HCT116 (cell line): ENCODE measurements at regions not wholly inside any gene's neighbourhood (a gene's known extent, or its start where the extent isn't known, plus 50 kb on each side); places are given as distances from the start of the nearest gene placed in this dataset.

ENCODE experiments used
- ATAC-seq: fragments of 200-7000 bp; cut with Tn5 transposase; 2 replicates; pipeline ENCODE4 v1.9.1; 2020; ENCODE audit warnings: mild to moderate bottlenecking, moderate library complexity
- BruUV-seq: library from RNA; stranded (reverse); fragments of 400-500 nt; replicated peaks from 2 replicates; lab custom pipeline; 2021; lab: Mats Ljungman, UMichigan
- CTCF ChIA-PET: fragments of 300-600 bp; sonication (Branson Sonifier 250); formaldehyde crosslinking; loops from one replicate; lab custom pipeline; 2021; ENCODE audit warnings: antibody characterized with exemption; lab: Charles Lee
- POLR2A ChIA-PET: fragments of 300-600, 350-600 bp; sonication (Branson Sonifier 250); formaldehyde crosslinking; loops from one replicate; lab custom pipeline; 2021; ENCODE audit warnings: antibody characterized with exemption; lab: Charles Lee
- RAD21 ChIA-PET, 2 experiments: fragments of 300-600 bp; sonication (Branson Sonifier 250); formaldehyde crosslinking; loops; one replicate each; lab custom pipeline; 2023; ENCODE audit warnings: low total read pairs in 2 of 2; ENCODE audit not compliant: uncharacterized antibody in 2 of 2, unreplicated experiment in 2 of 2, low non-redundant PET in 1 of 2; lab: Charles Lee
- DNase-seq: peaks from one replicate; pipeline ENCODE4 v3.0.0-alpha.2; 2010; ENCODE audit warnings: low read depth, low spot score
- H2AFZ ChIP-seq: fragments of 200-600 bp; shearing (Covaris generic), sonication (generic); 2 replicates; pipeline ENCODE4 v1.6.1; 2017; ENCODE audit warnings: low read depth, mixed run types, mixed read lengths, antibody characterized with exemption, low read length; ENCODE audit not compliant: poor library complexity, severe bottlenecking
- H3K27ac ChIP-seq: 2 replicates; pipeline ENCODE4 v1.5.1; 2012; ENCODE audit warnings: low read depth, low read length
- H3K27me3 ChIP-seq: fragments of 200-600 bp; sonication (generic); 2 replicates; pipeline ENCODE4 v1.6.1; 2016; ENCODE audit warnings: mixed run types, low read length, mixed read lengths; ENCODE audit not compliant: insufficient read depth
- H3K36me3 ChIP-seq, 2 experiments: fragments of 200-500 bp in 1 of 2; fragments of 200-600 bp in 1 of 2; sonication (Bioruptor generic) in 1 of 2; sonication (generic) in 1 of 2; 2 replicates each; pipeline versions ENCODE4 v1.5.1 to v1.6.1; 2014 to 2016; ENCODE audit warnings: low read length in 2 of 2, inconsistent platforms in 1 of 2, mixed read lengths in 1 of 2, mixed run types in 1 of 2; ENCODE audit not compliant: insufficient read depth in 2 of 2, control insufficient read depth in 1 of 2
- H3K4me1 ChIP-seq, 2 experiments: fragments of 200-600 bp in 1 of 2; sonication (generic) in 1 of 2; 2 replicates each; pipeline versions ENCODE4 v1.5.1 to v1.6.1; 2012 to 2017; ENCODE audit warnings: low read length in 2 of 2, inconsistent platforms in 1 of 2, mild to moderate bottlenecking in 1 of 2, mixed read lengths in 1 of 2, mixed run types in 1 of 2, moderate library complexity in 1 of 2; ENCODE audit not compliant: insufficient read depth in 2 of 2, control insufficient read depth in 1 of 2
- H3K4me2 ChIP-seq: fragments of 200-600 bp; sonication (generic); 2 replicates; pipeline ENCODE4 v1.6.1; 2017; ENCODE audit warnings: mixed run types, low read length, mixed read lengths
- H3K4me3 ChIP-seq, 2 experiments: fragments of 200-600 bp in 1 of 2; sonication (generic) in 1 of 2; replicated peaks in 1 of 2; 2 replicates each; pipeline ENCODE4 v1.5.1; 2011 to 2016; ENCODE audit warnings: low read length in 2 of 2, control low read depth in 1 of 2, low read depth in 1 of 2, mild to moderate bottlenecking in 1 of 2, mixed read lengths in 1 of 2, mixed run types in 1 of 2
- H3K79me2 ChIP-seq: fragments of 200-600 bp; sonication (generic); 2 replicates; pipeline ENCODE4 v1.6.1; 2017; ENCODE audit warnings: mild to moderate bottlenecking, mixed run types, low read length, moderate library complexity, mixed read lengths; ENCODE audit not compliant: insufficient read depth
- H3K9ac ChIP-seq: fragments of 200-600 bp; sonication (generic); 2 replicates; pipeline ENCODE4 v1.6.1; 2016; ENCODE audit warnings: low read length, mixed read lengths
- H3K9me2 ChIP-seq: fragments of 200-600 bp; sonication (generic), shearing (Covaris generic); 2 replicates; pipeline ENCODE4 v1.6.1; 2017; ENCODE audit warnings: mixed run types, mild to moderate bottlenecking, moderate library complexity; ENCODE audit not compliant: insufficient read depth
- H3K9me3 ChIP-seq, 2 experiments: fragments of 200-500 bp in 1 of 2; fragments of 200-600 bp in 1 of 2; sonication (Bioruptor generic) in 1 of 2; sonication (generic) in 1 of 2; 2 replicates each; pipeline ENCODE4 v1.6.1; 2014 to 2017; ENCODE audit warnings: low read length in 2 of 2, mixed read lengths in 2 of 2, inconsistent platforms in 1 of 2, low read depth in 1 of 2, mild to moderate bottlenecking in 1 of 2, mixed run types in 1 of 2, moderate library complexity in 1 of 2; ENCODE audit not compliant: control insufficient read depth in 1 of 2, insufficient read depth in 1 of 2
- H4K20me1 ChIP-seq: fragments of 200-600 bp; sonication (generic), shearing (Covaris generic); 2 replicates; pipeline ENCODE4 v1.6.1; 2017; ENCODE audit warnings: mixed run types, mild to moderate bottlenecking, moderate library complexity; ENCODE audit not compliant: insufficient read depth
- CBX3 ChIP-seq: IDR thresholded peaks from 2 replicates; pipeline ENCODE4 v1.6.1; 2012; ENCODE audit warnings: low read depth
- CEBPB ChIP-seq: IDR thresholded peaks from 2 replicates; pipeline ENCODE4 v1.6.1; 2012; ENCODE audit warnings: low read depth
- EGR1 ChIP-seq: IDR thresholded peaks from 2 replicates; pipeline ENCODE4 v1.6.1; 2012; ENCODE audit warnings: low read depth
- ELF1 ChIP-seq: IDR thresholded peaks from 2 replicates; pipeline ENCODE4 v1.6.1; 2012; ENCODE audit warnings: low read depth, borderline replicate concordance
- EZH2 ChIP-seq: fragments of 200-600 bp; sonication (generic); IDR thresholded peaks from 2 replicates; pipeline ENCODE4 v1.6.1; 2017; ENCODE audit warnings: antibody characterized with exemption, mixed run types
- EZH2phosphoT487 ChIP-seq: fragments of 200-600 bp; IDR thresholded peaks from 2 replicates; pipeline ENCODE4 v1.6.1; 2018; ENCODE audit warnings: antibody characterized with exemption, borderline replicate concordance
- FOSL1 ChIP-seq: IDR thresholded peaks from 2 replicates; pipeline ENCODE4 v1.6.1; 2012; ENCODE audit warnings: low read depth
- JUND ChIP-seq: IDR thresholded peaks from 2 replicates; pipeline ENCODE4 v1.6.1; 2012
- POLR2AphosphoS5 ChIP-seq: IDR thresholded peaks from 2 replicates; pipeline ENCODE4 v1.6.1; 2011; ENCODE audit warnings: mild to moderate bottlenecking, low read depth, low read length, moderate library complexity
- RAD21 ChIP-seq: IDR thresholded peaks from 2 replicates; pipeline ENCODE4 v1.6.1; 2012; ENCODE audit warnings: low read depth, mild to moderate bottlenecking
- SRF ChIP-seq: IDR thresholded peaks from 2 replicates; pipeline ENCODE4 v1.6.1; 2012; ENCODE audit warnings: low read depth
- TCF7L2 ChIP-seq: IDR thresholded peaks from 2 replicates; pipeline ENCODE4 v1.7.0; 2011; ENCODE audit warnings: borderline replicate concordance, inconsistent platforms; ENCODE audit not compliant: insufficient read depth, insufficient read length; ENCODE audit errors: extremely low read depth
- ZFX ChIP-seq: fragments of 450-650 bp; IDR thresholded peaks from 2 replicates; pipeline ENCODE4 v1.6.1; 2017
- ZNF274 ChIP-seq: fragments of 200-500 bp; sonication (Bioruptor generic); IDR thresholded peaks from 2 replicates; pipeline ENCODE4 v1.6.1; 2014; ENCODE audit warnings: mild to moderate bottlenecking, low read depth, low read length, inconsistent platforms
- intact Hi-C: fragments of 100-400 bp; cut with micrococcal nuclease; formaldehyde crosslinking; loops from 2 replicates; pipeline ENCODE4 v1.10.0; 2022
- TF ChIP-seq, protein P1 (sequence below): IDR thresholded peaks from 2 replicates; pipeline ENCODE4 v1.6.1; 2011; ENCODE audit warnings: mild to moderate bottlenecking, low read length, moderate library complexity; ENCODE audit not compliant: insufficient replicate concordance; ENCODE audit errors: extremely low read depth
- TF ChIP-seq, protein P2 (sequence below): IDR thresholded peaks from 2 replicates; pipeline ENCODE4 v1.6.1; 2012; ENCODE audit warnings: low read depth
- TF ChIP-seq, protein P3 (sequence below): IDR thresholded peaks from 2 replicates; pipeline ENCODE4 v1.6.1; 2012

DNA sequence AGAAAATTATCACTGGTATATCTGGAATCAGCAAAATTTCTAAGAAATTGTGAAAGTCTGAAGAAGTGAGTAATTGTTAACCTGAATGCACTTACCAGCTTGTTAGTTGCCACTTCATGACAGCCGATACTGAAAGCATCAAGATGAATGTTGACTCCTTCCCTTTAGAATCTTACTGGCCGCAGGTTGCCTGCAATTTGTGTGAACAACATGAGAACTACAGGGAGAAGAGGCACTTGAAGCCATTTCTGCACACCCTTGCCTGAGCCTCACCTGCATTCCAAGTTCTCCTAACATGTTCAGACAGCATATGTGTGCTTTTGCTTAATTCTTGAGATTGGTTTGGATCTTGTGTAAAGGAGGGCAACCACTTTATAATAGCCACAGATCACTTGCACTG is 59.2 kb upstream of the SSX2IP start:
- DNase-seq (no peak), ATAC-seq (no peak)
- TF ChIP-seq, protein P1, sequence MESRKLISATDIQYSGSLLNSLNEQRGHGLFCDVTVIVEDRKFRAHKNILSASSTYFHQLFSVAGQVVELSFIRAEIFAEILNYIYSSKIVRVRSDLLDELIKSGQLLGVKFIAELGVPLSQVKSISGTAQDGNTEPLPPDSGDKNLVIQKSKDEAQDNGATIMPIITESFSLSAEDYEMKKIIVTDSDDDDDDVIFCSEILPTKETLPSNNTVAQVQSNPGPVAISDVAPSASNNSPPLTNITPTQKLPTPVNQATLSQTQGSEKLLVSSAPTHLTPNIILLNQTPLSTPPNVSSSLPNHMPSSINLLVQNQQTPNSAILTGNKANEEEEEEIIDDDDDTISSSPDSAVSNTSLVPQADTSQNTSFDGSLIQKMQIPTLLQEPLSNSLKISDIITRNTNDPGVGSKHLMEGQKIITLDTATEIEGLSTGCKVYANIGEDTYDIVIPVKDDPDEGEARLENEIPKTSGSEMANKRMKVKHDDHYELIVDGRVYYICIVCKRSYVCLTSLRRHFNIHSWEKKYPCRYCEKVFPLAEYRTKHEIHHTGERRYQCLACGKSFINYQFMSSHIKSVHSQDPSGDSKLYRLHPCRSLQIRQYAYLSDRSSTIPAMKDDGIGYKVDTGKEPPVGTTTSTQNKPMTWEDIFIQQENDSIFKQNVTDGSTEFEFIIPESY = no peak
- TF ChIP-seq EZH2 (no peak), FOSL1 (no peak), EGR1 (no peak), ZNF274 (no peak), JUND (no peak), SRF (no peak), ELF1 (no peak), CBX3 (no peak), TCF7L2 (no peak), EZH2phosphoT487 (no peak), RAD21 (no peak), ZFX (no peak), CEBPB (no peak), POLR2AphosphoS5 (no peak)
- TF ChIP-seq, protein P2, sequence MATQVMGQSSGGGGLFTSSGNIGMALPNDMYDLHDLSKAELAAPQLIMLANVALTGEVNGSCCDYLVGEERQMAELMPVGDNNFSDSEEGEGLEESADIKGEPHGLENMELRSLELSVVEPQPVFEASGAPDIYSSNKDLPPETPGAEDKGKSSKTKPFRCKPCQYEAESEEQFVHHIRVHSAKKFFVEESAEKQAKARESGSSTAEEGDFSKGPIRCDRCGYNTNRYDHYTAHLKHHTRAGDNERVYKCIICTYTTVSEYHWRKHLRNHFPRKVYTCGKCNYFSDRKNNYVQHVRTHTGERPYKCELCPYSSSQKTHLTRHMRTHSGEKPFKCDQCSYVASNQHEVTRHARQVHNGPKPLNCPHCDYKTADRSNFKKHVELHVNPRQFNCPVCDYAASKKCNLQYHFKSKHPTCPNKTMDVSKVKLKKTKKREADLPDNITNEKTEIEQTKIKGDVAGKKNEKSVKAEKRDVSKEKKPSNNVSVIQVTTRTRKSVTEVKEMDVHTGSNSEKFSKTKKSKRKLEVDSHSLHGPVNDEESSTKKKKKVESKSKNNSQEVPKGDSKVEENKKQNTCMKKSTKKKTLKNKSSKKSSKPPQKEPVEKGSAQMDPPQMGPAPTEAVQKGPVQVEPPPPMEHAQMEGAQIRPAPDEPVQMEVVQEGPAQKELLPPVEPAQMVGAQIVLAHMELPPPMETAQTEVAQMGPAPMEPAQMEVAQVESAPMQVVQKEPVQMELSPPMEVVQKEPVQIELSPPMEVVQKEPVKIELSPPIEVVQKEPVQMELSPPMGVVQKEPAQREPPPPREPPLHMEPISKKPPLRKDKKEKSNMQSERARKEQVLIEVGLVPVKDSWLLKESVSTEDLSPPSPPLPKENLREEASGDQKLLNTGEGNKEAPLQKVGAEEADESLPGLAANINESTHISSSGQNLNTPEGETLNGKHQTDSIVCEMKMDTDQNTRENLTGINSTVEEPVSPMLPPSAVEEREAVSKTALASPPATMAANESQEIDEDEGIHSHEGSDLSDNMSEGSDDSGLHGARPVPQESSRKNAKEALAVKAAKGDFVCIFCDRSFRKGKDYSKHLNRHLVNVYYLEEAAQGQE = no peak
- TF ChIP-seq, protein P3, sequence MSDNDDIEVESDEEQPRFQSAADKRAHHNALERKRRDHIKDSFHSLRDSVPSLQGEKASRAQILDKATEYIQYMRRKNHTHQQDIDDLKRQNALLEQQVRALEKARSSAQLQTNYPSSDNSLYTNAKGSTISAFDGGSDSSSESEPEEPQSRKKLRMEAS = no peak
- Histone ChIP-seq H3K36me3 (no peaks in the 10 kb centered on the region), H4K20me1 (no peaks in the 10 kb centered on the region), H3K9ac (no peak overlapping the region), H3K9me2 (no peaks in the 10 kb centered on the region), H3K9me3 (no peaks in the 10 kb centered on the region), H3K4me3 (no peak overlapping the region), H3K79me2 (no peaks in the 10 kb centered on the region), H3K27ac (no peak overlapping the region), H3K4me2 (no peak overlapping the region), H3K4me1 (0 out of 4 replicates have a peak, but pooled peaks cover 0 to 4% of the 10 kb centered on the region in 2 experiments), H3K27me3 (no peaks in the 10 kb centered on the region), H2AFZ (no peak overlapping the region)
- ChIA-PET RAD21 (no interaction called here), POLR2A (no interaction called here), CTCF (interaction anchor here (1.4 kb wide), 1 partner anchor 25 kb away, joined by 3 read pairs; no protein-coding TSS in a partner anchor)
- intact Hi-C loops = no loop called here
- BruUV-seq = no TSS peak
